Caco-2 (cell line): ENCODE measurements at regions not wholly inside any gene's neighbourhood (a gene's known extent, or its start where the extent isn't known, plus 50 kb on each side); places are given as distances from the start of the nearest gene placed in this dataset.
"Not testable (repeated sequence)": the region's sequence is repeated elsewhere in the genome, so short reads cannot be mapped to it uniquely, and the experiment has no call there.

Experiments used
- BruUV-seq: library from RNA; stranded (reverse); fragments of 400-500 nt; replicated peaks from 2 replicates; lab custom pipeline; 2021; lab: Mats Ljungman, UMichigan
- CTCF ChIA-PET: fragments of 300-600 bp; sonication (Branson Sonifier 250); formaldehyde crosslinking; loops from one replicate; lab custom pipeline; 2022; ENCODE audit warnings: antibody characterized with exemption; lab: Charles Lee
- POLR2A ChIA-PET: fragments of 300-600 bp; sonication (Branson Sonifier 250); formaldehyde crosslinking; loops from one replicate; lab custom pipeline; 2022; ENCODE audit warnings: antibody characterized with exemption; lab: Charles Lee
- DNase-seq, 2 experiments: peaks; one replicate each; pipeline versions ENCODE4 v3.0.0 to v3.0.0-alpha.2; 2020 to 2022
- H3K27me3 ChIP-seq: replicated peaks from 2 replicates; pipeline ENCODE4 v1.6.0; 2011; ENCODE audit warnings: low read length; ENCODE audit not compliant: control insufficient read depth, insufficient read depth
- H3K36me3 ChIP-seq: 2 replicates; pipeline ENCODE4 v1.5.1; 2011; ENCODE audit warnings: low read length; ENCODE audit not compliant: control insufficient read depth, insufficient read depth
- H3K4me1 ChIP-seq: fragments of 250-450 bp; sonication (Bioruptor Pico); 2 replicates; pipeline ENCODE4 v1.5.1; 2020; ENCODE audit warnings: mild to moderate bottlenecking
- H3K4me3 ChIP-seq: 2 replicates; pipeline ENCODE4 v1.5.1; 2011; ENCODE audit warnings: low read depth, mild to moderate bottlenecking, control low read depth, low read length
- H3K9me3 ChIP-seq: fragments of 250-450 bp; sonication (Bioruptor Pico); 2 replicates; pipeline ENCODE4 v1.5.1; 2020; ENCODE audit warnings: mild to moderate bottlenecking, moderate library complexity
- H3K27ac Mint-ChIP-seq: one replicate; pipeline ENCODE4 v1.8.0; 2022; ENCODE audit warnings: mixed read lengths; ENCODE audit not compliant: unreplicated experiment
- H3K27me3 Mint-ChIP-seq: one replicate; pipeline ENCODE4 v1.8.0; 2022; ENCODE audit warnings: mixed read lengths; ENCODE audit not compliant: insufficient read depth, unreplicated experiment
- H3K36me3 Mint-ChIP-seq: one replicate; pipeline ENCODE4 v1.8.0; 2022; ENCODE audit warnings: mild to moderate bottlenecking, mixed read lengths; ENCODE audit not compliant: insufficient read depth, unreplicated experiment
- H3K4me1 Mint-ChIP-seq: one replicate; pipeline ENCODE4 v1.8.0; 2022; ENCODE audit warnings: low read depth, mixed read lengths; ENCODE audit not compliant: unreplicated experiment
- H3K4me3 Mint-ChIP-seq: one replicate; pipeline ENCODE4 v1.8.0; 2022; ENCODE audit warnings: mild to moderate bottlenecking, moderate library complexity, mixed read lengths; ENCODE audit not compliant: unreplicated experiment
- H3K9me3 Mint-ChIP-seq: one replicate; pipeline ENCODE4 v1.8.0; 2022; ENCODE audit warnings: mixed read lengths; ENCODE audit not compliant: unreplicated experiment
- intact Hi-C: fragments of 100-400 bp; cut with micrococcal nuclease; formaldehyde crosslinking; loops from one replicate; pipeline ENCODE4 v1.10.0; 2022; ENCODE audit not compliant: unreplicated experiment
- TF ChIP-seq, protein P1 (sequence below), 2 experiments: fragments of 200-600 bp in 1 of 2; IDR thresholded peaks; 1 replicate in 1 of 2; 2 replicates in 1 of 2; pipeline versions ENCODE4 v1.5.1 to v1.8.0; 2011 to 2022; ENCODE audit warnings: antibody characterized with exemption in 1 of 2, control low read depth in 1 of 2, inconsistent platforms in 1 of 2, low read depth in 1 of 2, low read length in 1 of 2, mild to moderate bottlenecking in 1 of 2, moderate library complexity in 1 of 2; ENCODE audit not compliant: insufficient read depth in 1 of 2, severe bottlenecking in 1 of 2, unreplicated experiment in 1 of 2

DNA sequence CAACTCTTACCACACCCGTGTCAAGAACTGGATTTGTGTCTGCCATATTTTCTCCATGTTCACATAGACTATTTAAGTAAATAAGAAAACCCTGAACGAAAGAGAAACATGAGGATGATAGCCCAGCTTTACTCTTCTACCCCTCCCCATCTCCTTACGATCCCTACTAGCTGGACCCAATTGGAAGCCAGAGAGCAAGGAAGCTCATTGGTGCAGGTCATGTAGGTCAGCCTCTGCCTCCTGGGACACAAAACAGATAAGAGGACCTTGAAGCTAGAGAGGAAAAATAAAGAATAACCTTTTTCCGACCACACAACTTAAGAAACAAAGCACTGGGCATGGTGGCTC lies 124.6 kb upstream of the ATF7IP start:
- intact Hi-C loops = no loop called here
- H3K36me3 Mint-ChIP-seq = peaks cover 13% of the 10 kb centered on the region
- no TSS peak for BruUV-seq

DNA sequence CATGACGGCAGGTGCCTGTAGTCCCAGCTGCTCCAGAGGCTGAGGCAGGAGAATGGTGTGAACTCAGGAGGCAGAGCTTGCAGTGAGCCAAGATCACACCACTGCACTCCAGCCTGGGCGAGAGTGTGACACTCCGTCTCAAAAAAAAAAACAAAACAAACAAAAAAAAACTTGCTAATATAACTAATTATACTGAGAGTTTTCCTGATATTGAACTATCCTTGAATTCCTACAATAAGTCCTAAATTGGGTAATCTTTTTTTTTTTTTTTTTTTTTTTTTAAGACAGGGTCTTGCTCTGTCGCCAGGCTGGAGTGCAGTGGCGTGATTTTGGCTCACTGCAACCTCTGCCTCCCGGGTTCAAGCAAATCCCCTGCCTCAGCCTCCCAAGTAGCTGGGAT lies 122.7 kb upstream of the ATF7IP start:
- intact Hi-C loops, H3K27me3 Mint-ChIP-seq, H3K27ac Mint-ChIP-seq, H3K36me3 ChIP-seq, H3K4me3 ChIP-seq, H3K27me3 ChIP-seq, POLR2A ChIA-PET, H3K4me3 Mint-ChIP-seq, DNase-seq, H3K4me1 Mint-ChIP-seq, BruUV-seq, CTCF ChIA-PET: not testable (repeated sequence)
- peaks cover 13% of the 10 kb centered on the region for H3K36me3 Mint-ChIP-seq
- peaks cover 51% of the 10 kb centered on the region for H3K9me3 ChIP-seq
- H3K9me3 Mint-ChIP-seq = peaks cover 41% of the 10 kb centered on the region
- H3K4me1 ChIP-seq = peaks cover 18% of the 10 kb centered on the region

More for the DNA sequence above, 124.6 kb upstream of the ATF7IP start:
- no peaks in the 10 kb centered on the region for H3K36me3 ChIP-seq
- no peak overlapping the region for H3K4me3 ChIP-seq
- POLR2A ChIA-PET = no interaction called here
- Mint-ChIP-seq H3K27me3 (no peaks in the 10 kb centered on the region), H3K4me1 (peaks cover 9% of the 10 kb centered on the region), H3K4me3 (no peak overlapping the region), H3K9me3 (peaks cover 41% of the 10 kb centered on the region), H3K27ac (peak overlapping the region; percentile 43)
- TF ChIP-seq, protein P1, sequence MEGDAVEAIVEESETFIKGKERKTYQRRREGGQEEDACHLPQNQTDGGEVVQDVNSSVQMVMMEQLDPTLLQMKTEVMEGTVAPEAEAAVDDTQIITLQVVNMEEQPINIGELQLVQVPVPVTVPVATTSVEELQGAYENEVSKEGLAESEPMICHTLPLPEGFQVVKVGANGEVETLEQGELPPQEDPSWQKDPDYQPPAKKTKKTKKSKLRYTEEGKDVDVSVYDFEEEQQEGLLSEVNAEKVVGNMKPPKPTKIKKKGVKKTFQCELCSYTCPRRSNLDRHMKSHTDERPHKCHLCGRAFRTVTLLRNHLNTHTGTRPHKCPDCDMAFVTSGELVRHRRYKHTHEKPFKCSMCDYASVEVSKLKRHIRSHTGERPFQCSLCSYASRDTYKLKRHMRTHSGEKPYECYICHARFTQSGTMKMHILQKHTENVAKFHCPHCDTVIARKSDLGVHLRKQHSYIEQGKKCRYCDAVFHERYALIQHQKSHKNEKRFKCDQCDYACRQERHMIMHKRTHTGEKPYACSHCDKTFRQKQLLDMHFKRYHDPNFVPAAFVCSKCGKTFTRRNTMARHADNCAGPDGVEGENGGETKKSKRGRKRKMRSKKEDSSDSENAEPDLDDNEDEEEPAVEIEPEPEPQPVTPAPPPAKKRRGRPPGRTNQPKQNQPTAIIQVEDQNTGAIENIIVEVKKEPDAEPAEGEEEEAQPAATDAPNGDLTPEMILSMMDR (IDR thresholded peaks at IDR 0.05; ENCODE audit: insufficient read depth in 1 of 2, low read depth in 1 of 2, low read length in 1 of 2, severe bottlenecking in 1 of 2, unreplicated experiment in 1 of 2) = no peak
- CTCF ChIA-PET = no interaction called here
- no peaks in the 10 kb centered on the region for H3K27me3 ChIP-seq
- peaks cover 18% of the 10 kb centered on the region for H3K4me1 ChIP-seq
- peaks cover 69% of the 10 kb centered on the region for H3K9me3 ChIP-seq
- DNase-seq = no peak

DNA sequence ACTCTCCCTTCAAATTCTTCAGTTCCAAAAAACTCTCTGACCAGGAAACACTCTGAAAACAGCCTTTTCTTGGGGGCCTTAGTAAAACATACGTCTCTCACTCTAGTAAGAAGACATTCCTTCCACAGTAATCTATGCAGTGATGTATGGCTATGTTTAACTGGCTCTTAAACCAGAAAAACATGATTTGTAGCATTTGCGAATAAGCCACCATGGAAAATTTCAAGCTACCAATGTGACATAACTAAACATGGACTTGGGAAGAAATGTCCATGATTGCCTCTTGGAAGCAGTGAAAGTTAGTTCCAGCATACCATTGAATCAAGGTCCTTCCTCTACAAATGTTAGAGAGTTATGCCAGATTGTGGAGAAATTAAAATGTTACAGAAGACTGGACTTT lies 121.5 kb upstream of the ATF7IP start:
- Mint-ChIP-seq H3K9me3 (peaks cover 41% of the 10 kb centered on the region), H3K4me3 (no peak overlapping the region), H3K36me3 (peaks cover 13% of the 10 kb centered on the region), H3K27ac (peak overlapping the region; percentile 62), H3K27me3 (no peaks in the 10 kb centered on the region), H3K4me1 (peaks cover 9% of the 10 kb centered on the region)
- H3K4me1 ChIP-seq = peaks cover 18% of the 10 kb centered on the region
- CTCF ChIA-PET = no interaction called here
- TF ChIP-seq, protein P1 (IDR thresholded peaks at IDR 0.05; ENCODE audit: insufficient read depth in 1 of 2, low read depth in 1 of 2, low read length in 1 of 2, severe bottlenecking in 1 of 2, unreplicated experiment in 1 of 2) = no peak
- POLR2A ChIA-PET = no interaction called here
- peaks cover 48% of the 10 kb centered on the region for H3K9me3 ChIP-seq
- no peaks in the 10 kb centered on the region for H3K27me3 ChIP-seq
- DNase-seq = no peak
- H3K36me3 ChIP-seq = no peaks in the 10 kb centered on the region
- BruUV-seq = no TSS peak
- intact Hi-C loops = no loop called here
- no peak overlapping the region for H3K4me3 ChIP-seq
